Right lung (tissue), 2 donors: ENCODE measurements at regions not wholly inside any gene's neighbourhood (a gene's known extent, or its start where the extent isn't known, plus 50 kb on each side); places are given as distances from the start of the nearest gene placed in this dataset.
"Not testable (repeated sequence)": the region's sequence is repeated elsewhere in the genome, so short reads cannot be mapped to it uniquely, and the experiment has no call there.

ENCODE experiments used
- DNase-seq, 2 donors: peaks; one replicate each; pipeline ENCODE4 v3.0.0-alpha.2; 2013

DNA sequence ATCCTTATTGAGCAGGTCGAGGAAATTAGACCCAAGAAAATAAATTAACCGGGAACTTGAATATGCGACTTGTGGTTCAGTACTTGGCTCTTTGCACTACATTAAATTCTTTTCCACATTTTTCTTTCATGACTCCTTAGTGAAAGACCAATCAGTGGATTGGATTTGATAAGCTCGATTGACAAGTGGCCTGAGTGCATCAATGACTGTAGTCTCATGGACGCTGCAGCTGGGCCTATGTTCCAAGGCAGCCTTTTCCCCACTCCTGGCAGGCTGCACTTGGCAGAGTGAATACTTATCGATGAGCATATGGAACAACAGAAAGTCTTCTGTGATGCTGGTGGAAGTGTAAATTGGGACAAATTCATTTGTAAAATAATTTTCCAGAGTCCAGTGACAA is 210.8 kb upstream of the EXOC2 start:
- DNase-seq = no peak

- no peak for DNase-seq
Measured at GRCh38 chr6:901696-902460, 208.9 kb upstream of the EXOC2 start.

- DNase-seq = no peak
Measured at GRCh38 chr6:900716-901605, 208.0 kb upstream of the EXOC2 start.

DNA sequence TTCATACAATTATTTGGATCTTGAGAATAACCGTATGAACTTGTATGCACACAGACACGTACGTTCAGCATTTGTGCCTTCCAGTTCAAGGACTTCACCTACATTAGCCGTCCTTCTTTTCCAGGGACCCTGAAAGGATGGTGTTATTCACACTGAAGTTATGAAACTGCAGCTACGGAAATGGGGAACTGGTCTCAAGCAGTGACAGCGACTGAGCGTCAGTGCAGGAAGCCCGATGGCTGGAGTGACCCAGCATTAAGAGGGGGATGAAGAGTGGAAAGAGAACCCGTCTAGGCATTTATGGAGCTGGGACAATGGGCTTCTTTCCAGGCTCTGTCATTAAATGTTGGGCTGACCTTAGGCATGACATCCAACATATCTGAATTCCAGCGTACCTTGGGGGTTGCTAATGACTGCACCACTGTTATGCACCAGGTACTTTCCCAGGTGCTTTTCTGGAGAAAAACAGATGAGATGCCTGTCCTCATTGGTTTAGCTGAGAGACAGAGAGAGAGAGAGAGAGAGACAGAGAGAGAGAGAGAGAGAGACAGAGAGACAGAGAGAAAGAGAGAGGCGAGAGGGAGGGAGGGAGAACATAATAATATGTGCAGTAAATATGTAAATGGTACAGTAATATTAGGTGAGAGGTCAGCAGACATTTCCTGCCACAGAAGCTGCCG is 204.7 kb upstream of the EXOC2 start:
- no peak for DNase-seq

DNA sequence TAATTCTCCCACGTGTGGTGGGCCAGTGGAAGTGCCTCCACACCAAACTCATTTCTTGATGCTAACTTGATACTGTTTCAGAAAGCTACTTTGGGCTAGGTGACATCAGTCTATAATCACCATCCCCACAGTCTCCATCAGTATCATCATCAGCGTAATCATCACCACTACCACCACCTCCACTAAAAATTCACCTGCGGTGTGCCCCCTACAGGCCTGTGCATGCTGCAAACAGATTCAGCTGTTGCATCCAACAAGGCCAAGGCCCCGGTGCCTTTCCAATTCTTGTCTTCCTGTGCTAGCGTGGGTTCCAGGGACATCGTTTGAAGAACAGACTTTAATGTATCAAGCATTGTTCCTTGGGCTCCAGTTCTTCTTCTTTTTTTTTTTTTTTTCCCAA is 201.3 kb upstream of the EXOC2 start:
- DNase-seq = no peak

- no peak for DNase-seq
Measured at GRCh38 chr6:890995-891394, 198.1 kb upstream of the EXOC2 start.

- no peak for DNase-seq
Measured at GRCh38 chr6:890201-890600, 197.3 kb upstream of the EXOC2 start.

DNA sequence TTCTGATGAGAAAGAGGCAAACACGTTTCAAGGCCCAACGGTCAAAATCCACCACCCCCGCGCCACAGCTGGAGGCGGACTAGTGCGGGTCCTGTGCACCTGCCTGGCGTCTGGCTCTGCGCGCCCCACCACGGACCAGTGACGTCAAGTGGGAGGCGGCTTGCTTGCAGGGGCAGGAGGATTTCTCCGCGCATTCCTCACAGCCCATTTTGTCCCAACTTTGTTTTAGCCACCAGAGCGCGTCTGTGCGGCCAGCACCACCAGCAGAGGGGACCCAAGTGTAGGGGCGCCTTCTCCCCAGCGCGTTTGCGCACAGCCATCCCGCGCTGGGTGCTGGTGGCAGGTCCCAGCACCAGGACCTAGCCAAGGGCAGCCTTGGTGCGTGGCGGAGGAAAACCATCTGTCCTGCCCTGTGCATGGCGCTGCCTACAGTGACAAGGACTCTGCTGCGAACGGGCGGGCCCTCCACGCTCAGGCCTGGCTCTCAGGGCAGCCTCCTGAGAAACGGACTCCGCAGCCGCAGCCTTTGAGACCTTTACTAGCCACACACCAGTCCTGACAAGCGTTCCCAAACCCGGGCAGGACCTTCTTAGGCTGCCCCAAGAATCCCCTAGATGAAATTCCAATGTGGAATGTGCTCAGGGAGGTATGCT is 194.8 kb upstream of the EXOC2 start:
- DNase-seq = no peak

GRCh38 chr6:886116-886515 is 193.2 kb upstream of the EXOC2 start:
- not testable (repeated sequence) for DNase-seq

DNA sequence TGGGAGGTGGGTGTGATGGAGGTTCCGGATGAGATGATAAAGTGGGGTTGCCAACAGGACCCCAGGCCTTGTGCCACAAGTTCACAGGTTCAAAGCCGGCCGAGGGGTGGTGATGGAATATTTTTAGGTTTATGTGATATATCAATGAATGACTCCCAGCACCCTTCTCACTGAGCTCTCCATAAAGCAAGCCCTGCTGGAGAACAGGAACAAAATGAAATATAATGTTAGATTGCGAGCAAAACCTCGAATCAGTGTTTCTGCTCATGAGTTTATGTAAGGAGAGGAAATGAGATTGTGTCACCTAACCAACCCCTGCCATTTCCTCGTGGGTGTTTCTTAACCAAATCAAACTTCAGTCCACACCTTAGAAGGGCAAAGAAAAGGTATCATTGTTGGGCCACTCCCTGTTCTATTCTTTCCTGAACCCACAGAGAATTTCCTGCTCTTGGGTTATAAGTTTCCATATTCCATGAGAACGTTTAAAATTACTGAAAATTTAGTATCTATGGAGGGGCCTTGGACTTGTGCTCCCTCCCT is 192.2 kb upstream of the EXOC2 start:
- no peak for DNase-seq

DNA sequence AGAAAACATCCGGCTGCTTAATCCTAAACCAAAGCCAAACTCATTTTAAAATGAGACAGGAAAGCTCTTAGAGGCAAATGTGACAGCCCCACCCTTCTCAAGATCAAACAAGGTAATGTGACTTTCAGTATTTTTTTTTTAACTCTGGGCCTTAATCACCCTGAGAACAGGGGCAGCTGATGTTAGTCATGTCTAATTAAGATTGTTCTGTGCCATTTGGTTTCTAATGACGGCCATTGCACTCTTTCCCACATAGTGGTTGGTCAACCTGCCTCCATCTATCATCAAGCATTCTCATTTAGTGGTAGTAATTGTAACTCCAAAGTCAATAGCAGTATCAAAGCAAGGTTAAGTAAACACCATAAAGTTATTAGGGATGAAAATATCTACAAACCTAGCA is 191.6 kb upstream of the EXOC2 start:
- DNase-seq = no peak

DNA sequence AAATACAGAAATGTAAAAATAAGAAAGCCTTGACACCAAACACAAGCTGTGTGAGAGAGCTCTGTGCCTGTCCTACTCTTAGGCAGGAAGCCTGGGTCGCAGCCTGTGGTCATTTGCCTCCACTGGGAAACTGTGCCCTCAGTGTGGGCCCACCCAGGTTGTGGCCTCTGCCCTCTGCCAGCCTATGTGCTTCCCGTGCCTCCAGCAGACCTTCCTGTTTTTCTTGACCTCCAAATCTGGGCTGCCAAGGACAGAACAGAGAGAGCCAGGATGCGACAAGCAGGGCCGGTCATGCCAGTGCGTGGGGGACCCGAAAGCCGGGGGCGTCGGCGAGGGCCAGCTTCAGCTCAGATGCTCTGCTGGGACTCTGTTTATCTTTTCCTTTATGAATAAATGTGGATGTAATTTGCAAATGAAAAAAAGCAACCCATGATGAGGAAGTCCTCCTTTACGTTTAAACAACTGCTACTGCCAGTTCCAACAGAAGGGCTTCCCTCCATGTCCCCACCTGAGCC is 189.2 kb upstream of the EXOC2 start:
- DNase-seq = no peak

GRCh38 chr6:878179-878578 is 185.2 kb upstream of the EXOC2 start:
- DNase-seq = no peak

DNA sequence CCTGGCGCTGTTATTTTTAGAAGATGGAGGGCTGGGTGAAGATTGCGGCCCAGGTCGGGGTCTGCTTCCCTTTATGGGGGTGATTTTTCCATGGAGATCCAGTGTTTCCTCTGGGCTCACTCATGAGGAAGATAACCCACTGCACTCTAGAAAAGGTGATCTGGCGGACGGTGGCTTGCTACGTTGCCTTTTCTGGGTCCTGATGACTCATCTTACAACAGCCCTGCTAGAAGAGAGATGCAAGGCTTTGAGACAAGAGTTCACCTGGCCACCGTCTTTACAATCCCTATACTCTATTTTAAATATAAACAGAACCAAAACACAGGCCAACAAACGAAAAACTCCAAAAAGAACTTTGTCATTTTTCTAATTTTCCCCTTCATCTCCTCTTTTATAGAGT is 182.1 kb upstream of the EXOC2 start:
- no peak for DNase-seq

- no peak for DNase-seq
Measured at GRCh38 chr6:872570-873125, 179.7 kb upstream of the EXOC2 start.

DNA sequence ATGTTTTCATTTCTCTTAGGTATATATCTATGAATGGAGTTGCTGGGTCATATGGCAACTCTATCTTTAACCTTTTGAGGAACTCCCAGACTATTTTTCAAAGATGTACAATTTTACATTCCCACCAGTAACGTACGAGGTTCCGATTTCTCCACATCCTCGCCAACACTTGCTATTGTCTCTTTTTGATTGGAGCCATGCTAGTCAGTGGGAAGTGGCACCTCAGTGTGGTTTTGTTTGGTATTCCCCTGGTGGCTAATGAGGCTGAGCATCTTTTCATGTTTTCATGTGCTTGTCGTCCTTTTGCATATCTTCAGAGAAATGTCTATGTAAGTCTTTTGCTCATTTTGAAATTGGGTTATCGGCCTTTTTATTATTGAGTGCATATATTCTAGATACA is 178.6 kb upstream of the EXOC2 start:
- DNase-seq = no peak

DNA sequence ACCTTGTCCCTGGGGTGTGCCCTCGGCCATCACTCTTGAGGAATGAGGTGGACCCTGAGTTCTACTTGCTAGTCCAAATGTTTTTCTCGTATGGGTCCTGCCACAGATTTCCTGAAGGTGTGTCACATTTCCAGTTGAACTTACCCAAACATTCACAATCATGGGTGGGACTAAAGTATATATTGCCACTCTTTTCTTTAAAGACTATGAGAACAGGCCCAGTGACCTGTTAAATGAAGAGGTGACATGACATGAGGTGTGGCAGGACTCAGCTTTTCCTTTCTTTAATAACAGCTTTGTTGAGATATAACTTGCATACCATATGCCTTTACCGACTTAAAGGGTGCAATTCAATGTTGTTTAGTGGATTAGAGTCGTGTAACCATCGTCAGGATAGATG is 177.2 kb upstream of the EXOC2 start:
- DNase-seq = no peak

DNA sequence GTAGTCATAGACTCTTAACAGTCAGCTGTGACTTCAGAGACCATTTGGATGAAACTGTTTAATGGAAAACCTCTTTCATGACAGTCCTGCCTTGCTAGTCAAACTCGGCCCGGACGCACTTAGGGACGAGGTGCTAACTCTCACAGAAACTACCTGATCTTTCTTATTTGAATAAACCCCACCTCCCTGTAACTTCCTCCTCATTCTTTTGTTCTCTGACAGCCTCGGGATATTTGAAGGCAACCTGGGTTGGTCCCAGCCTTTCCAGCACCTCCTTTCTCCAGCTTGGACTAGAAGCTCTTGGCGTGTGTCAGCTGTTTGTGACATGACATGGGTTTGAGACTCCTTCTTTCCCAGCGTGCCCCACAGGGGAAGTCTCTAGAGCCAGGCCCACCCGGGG is 175.3 kb upstream of the EXOC2 start:
- no peak for DNase-seq

- no peak for DNase-seq
Measured at GRCh38 chr6:867378-867777, 174.4 kb upstream of the EXOC2 start.

GRCh38 chr6:866316-866715 is 173.4 kb upstream of the EXOC2 start:
- DNase-seq = no peak

DNA sequence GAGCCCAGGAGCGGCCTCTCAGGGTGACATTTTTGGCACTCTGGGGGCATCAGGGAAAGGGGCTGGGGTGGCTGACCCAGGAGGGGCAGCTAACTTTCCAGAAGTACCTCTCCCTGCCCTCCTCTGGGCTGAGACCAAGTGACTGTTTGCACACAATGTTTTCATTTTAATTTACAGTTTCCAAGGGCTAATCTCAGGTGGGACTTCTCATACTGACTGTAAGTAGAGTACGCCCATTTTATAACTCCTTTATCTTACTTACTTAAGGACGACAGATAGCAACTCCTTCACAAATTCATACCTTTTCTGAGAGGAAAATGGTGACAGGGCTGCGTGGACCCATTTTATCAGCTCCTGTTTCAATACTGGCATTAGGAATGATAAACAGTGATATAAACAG is 172.9 kb upstream of the EXOC2 start:
- no peak for DNase-seq
